GM18505 (cell line): ENCODE measurements at regions not wholly inside any gene's neighbourhood (a gene's known extent, or its start where the extent isn't known, plus 50 kb on each side); places are given as distances from the start of the nearest gene placed in this dataset.

Source experiments
- ATAC-seq: cut with Tn5 transposase; IDR thresholded peaks from one replicate; pipeline ENCODE4 v1.9.1; 2021; ENCODE audit not compliant: unreplicated experiment
- POLR2A ChIP-seq: IDR thresholded peaks from 4 replicates; pipeline ENCODE4 v1.6.1; 2011; ENCODE audit warnings: borderline replicate concordance; ENCODE audit not compliant: insufficient read depth, insufficient read length; ENCODE audit errors: extremely low read depth

GRCh38 chr18:77666613-77667012, 417.0 kb downstream of the GALR1 start:
- TF ChIP-seq POLR2A: no peak
- ATAC-seq: no peak

GRCh38 chr18:77668219-77668618, 418.6 kb downstream of the GALR1 start:
- no peak for TF ChIP-seq POLR2A
- ATAC-seq: no peak

GRCh38 chr18:77669331-77669730, 419.7 kb downstream of the GALR1 start:
- TF ChIP-seq POLR2A: no peak
- no peak for ATAC-seq

GRCh38 chr18:77671456-77672167, 422.0 kb downstream of the GALR1 start:
- ATAC-seq: no peak

GRCh38 chr18:77676910-77677309, 427.3 kb downstream of the GALR1 start:
- no peak for ATAC-seq
- no peak for TF ChIP-seq POLR2A

More at GRCh38 chr18:77671456-77672167, 422.0 kb downstream of the GALR1 start:
- no peak for TF ChIP-seq POLR2A

- no peak for TF ChIP-seq POLR2A
- ATAC-seq: no peak
Measured at GRCh38 chr18:77677536-77677935, 427.9 kb downstream of the GALR1 start.

- no peak for ATAC-seq
- TF ChIP-seq POLR2A: no peak
Measured at GRCh38 chr18:77679869-77680268, 430.2 kb downstream of the GALR1 start.

GRCh38 chr18:77700051-77700450, 450.4 kb downstream of the GALR1 start:
- no peak for ATAC-seq
- TF ChIP-seq POLR2A: no peak

GRCh38 chr18:77701977-77702376, 452.3 kb downstream of the GALR1 start:
- no peak for ATAC-seq
- no peak for TF ChIP-seq POLR2A

GRCh38 chr18:77702686-77703085, 453.0 kb downstream of the GALR1 start:
- ATAC-seq: no peak
- no peak for TF ChIP-seq POLR2A

GRCh38 chr18:77705301-77705700, 455.7 kb downstream of the GALR1 start:
- TF ChIP-seq POLR2A: no peak
- no peak for ATAC-seq

GRCh38 chr18:77708826-77709506, 459.3 kb downstream of the GALR1 start:
- peak; percentile 78 for ATAC-seq

GRCh38 chr18:77711096-77711495, 461.4 kb downstream of the GALR1 start:
- TF ChIP-seq POLR2A: no peak
- no peak for ATAC-seq

More at GRCh38 chr18:77708826-77709506, 459.3 kb downstream of the GALR1 start:
- no peak for TF ChIP-seq POLR2A

- TF ChIP-seq POLR2A: no peak
- no peak for ATAC-seq
Measured at GRCh38 chr18:77714716-77715115, 465.1 kb downstream of the GALR1 start.
